ENCODE measurements at regions not wholly inside any gene's neighbourhood (a gene's known extent, or its start where the extent isn't known, plus 50 kb on each side); places are given as distances from the start of the nearest gene placed in this dataset.

DNA sequence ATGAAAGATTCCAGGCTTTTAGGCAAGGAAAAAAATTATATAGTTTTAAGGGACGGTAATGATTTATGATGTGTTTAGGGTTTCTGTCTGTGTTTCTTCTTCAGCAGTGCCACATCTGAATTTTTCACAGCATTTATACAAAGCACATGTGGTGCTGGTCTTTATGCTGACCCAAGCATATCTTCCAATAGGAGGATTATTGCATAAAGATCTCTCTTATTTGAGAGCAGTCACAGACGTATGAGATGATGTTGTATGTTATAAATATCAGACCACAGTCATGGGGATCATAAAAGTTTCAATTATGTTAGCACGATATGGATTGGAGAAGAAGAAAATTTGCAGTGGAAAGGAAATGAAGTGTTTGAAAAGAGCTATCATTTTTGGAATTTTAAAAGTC, 150.9 kb downstream of the RASEF start:
- TF ChIP-seq TAF1 (IDR thresholded peaks at IDR 0.05; ENCODE audit: borderline replicate concordance, insufficient read depth, low read length) (no peak), POLR2AphosphoS5 (IDR thresholded peaks at IDR 0.05; ENCODE audit: low read depth, low read length) (no peak), FOXP2 (optimal IDR thresholded peaks at IDR 0.05; ENCODE audit: borderline replicate concordance, extremely low read depth, extremely low read length, insufficient read depth) (no peak), SIN3A (IDR thresholded peaks at IDR 0.05; ENCODE audit: borderline replicate concordance, insufficient read depth, low read length) (no peak)
- TF ChIP-seq, protein P1, sequence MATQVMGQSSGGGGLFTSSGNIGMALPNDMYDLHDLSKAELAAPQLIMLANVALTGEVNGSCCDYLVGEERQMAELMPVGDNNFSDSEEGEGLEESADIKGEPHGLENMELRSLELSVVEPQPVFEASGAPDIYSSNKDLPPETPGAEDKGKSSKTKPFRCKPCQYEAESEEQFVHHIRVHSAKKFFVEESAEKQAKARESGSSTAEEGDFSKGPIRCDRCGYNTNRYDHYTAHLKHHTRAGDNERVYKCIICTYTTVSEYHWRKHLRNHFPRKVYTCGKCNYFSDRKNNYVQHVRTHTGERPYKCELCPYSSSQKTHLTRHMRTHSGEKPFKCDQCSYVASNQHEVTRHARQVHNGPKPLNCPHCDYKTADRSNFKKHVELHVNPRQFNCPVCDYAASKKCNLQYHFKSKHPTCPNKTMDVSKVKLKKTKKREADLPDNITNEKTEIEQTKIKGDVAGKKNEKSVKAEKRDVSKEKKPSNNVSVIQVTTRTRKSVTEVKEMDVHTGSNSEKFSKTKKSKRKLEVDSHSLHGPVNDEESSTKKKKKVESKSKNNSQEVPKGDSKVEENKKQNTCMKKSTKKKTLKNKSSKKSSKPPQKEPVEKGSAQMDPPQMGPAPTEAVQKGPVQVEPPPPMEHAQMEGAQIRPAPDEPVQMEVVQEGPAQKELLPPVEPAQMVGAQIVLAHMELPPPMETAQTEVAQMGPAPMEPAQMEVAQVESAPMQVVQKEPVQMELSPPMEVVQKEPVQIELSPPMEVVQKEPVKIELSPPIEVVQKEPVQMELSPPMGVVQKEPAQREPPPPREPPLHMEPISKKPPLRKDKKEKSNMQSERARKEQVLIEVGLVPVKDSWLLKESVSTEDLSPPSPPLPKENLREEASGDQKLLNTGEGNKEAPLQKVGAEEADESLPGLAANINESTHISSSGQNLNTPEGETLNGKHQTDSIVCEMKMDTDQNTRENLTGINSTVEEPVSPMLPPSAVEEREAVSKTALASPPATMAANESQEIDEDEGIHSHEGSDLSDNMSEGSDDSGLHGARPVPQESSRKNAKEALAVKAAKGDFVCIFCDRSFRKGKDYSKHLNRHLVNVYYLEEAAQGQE (IDR thresholded peaks at IDR 0.05; ENCODE audit: insufficient read depth in 1 of 2, low read depth in 2 of 2, low read length in 2 of 2), result no peak

All from PFSK-1 (cell line).